ENCODE measurements at regions not wholly inside any gene's neighbourhood (a gene's known extent, or its start where the extent isn't known, plus 50 kb on each side); places are given as distances from the start of the nearest gene placed in this dataset.

DNA sequence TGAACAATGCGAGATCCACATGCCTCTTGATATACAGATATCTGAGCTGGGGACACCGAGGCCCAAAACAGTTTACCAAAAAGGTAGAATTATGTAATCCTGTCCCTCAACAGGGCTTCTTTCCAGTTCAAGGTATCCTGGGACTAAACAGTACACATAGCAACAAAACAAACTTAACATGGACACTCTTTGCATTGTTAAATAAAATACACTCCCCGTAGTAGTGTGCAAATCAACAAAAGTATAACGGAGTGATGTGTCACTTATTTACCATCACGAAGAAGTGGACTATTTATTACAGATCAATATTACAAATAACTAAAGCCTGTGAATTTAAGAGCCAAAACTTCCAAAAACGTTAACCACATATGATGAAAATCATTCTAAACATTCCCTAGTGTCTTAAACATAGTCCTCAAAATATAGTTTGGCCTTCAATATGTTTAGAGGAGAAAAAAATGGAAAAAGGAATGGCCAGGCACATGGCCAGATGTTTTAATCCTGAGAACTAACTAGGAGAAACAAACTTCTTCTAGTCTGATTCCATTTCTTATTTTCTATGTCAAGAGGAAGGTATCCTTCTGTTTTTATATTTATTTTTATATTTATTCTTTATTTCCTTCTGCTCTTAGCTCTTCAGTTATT, 377.5 kb downstream of the OSR1 start:
- TF ChIP-seq, protein P1, sequence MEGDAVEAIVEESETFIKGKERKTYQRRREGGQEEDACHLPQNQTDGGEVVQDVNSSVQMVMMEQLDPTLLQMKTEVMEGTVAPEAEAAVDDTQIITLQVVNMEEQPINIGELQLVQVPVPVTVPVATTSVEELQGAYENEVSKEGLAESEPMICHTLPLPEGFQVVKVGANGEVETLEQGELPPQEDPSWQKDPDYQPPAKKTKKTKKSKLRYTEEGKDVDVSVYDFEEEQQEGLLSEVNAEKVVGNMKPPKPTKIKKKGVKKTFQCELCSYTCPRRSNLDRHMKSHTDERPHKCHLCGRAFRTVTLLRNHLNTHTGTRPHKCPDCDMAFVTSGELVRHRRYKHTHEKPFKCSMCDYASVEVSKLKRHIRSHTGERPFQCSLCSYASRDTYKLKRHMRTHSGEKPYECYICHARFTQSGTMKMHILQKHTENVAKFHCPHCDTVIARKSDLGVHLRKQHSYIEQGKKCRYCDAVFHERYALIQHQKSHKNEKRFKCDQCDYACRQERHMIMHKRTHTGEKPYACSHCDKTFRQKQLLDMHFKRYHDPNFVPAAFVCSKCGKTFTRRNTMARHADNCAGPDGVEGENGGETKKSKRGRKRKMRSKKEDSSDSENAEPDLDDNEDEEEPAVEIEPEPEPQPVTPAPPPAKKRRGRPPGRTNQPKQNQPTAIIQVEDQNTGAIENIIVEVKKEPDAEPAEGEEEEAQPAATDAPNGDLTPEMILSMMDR (IDR thresholded peaks at IDR 0.05) = no peak
- TF ChIP-seq POLR2A (IDR thresholded peaks at IDR 0.05) (no peak), EP300 (IDR thresholded peaks at IDR 0.05) (no peak), POLR2AphosphoS5 (IDR thresholded peaks at IDR 0.05) (no peak)

Data from upper lobe of left lung (tissue), 4 donors.